Lower leg skin (tissue), 3 donors: ENCODE measurements at regions not wholly inside any gene's neighbourhood (a gene's known extent, or its start where the extent isn't known, plus 50 kb on each side); places are given as distances from the start of the nearest gene placed in this dataset.

Experiments used
- POLR2A ChIP-seq, 2 donors: fragments of 450-650 bp; IDR thresholded peaks; one replicate each; pipeline ENCODE4 v1.6.1; 2016 to 2017; ENCODE audit warnings: antibody characterized with exemption in 2 of 2, mild to moderate bottlenecking in 1 of 2, moderate library complexity in 1 of 2
- TF ChIP-seq, protein P1 (sequence below), 3 donors: fragments of 450-650 bp; IDR thresholded peaks; one replicate each; pipeline ENCODE4 v1.5.1; 2016; ENCODE audit warnings: antibody characterized with exemption in 3 of 3, mild to moderate bottlenecking in 3 of 3, moderate library complexity in 2 of 3

DNA sequence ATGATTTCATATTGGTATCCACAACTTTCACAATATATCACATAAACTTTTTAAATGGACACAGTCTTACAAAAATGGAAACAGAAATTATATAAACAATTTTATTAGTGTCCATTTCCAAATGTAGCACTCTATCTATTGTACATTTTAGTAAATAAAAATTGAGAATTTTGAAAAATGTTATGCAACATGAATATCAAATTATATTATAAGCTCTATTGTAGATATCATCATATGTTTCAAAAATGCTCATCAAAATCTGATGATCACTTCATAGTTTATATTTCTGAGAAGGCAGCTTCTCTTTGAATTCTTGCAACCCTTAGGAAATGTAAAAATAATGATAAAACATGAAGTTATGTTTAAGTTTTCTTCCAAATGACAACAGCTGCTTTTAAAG, 1928.6 kb downstream of the PCDH9 start:
- TF ChIP-seq, protein P1, sequence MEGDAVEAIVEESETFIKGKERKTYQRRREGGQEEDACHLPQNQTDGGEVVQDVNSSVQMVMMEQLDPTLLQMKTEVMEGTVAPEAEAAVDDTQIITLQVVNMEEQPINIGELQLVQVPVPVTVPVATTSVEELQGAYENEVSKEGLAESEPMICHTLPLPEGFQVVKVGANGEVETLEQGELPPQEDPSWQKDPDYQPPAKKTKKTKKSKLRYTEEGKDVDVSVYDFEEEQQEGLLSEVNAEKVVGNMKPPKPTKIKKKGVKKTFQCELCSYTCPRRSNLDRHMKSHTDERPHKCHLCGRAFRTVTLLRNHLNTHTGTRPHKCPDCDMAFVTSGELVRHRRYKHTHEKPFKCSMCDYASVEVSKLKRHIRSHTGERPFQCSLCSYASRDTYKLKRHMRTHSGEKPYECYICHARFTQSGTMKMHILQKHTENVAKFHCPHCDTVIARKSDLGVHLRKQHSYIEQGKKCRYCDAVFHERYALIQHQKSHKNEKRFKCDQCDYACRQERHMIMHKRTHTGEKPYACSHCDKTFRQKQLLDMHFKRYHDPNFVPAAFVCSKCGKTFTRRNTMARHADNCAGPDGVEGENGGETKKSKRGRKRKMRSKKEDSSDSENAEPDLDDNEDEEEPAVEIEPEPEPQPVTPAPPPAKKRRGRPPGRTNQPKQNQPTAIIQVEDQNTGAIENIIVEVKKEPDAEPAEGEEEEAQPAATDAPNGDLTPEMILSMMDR (IDR thresholded peaks at IDR 0.05) = no peak
- no peak for TF ChIP-seq POLR2A (IDR thresholded peaks at IDR 0.05)
